ENCODE measurements at regions not wholly inside any gene's neighbourhood (a gene's known extent, or its start where the extent isn't known, plus 50 kb on each side); places are given as distances from the start of the nearest gene placed in this dataset.

DNA sequence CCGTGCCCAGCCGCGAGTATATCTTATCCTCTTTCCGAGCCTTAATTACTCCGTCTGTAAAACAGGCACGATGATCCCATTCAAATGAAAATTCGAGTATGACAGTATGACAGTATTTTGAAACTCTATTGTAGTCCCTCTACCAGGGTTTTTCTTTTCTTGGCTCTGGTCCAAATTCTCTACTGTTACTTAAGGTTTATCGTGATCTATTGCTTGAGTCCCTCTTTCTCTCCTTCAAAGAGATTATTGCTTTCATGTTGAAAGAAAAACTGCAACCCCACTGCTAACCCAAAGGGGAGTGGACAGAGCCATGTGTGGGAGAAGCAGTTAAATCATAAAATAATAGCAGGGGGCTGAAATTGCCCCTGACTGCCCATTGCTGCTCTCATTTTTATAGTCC, 1156.6 kb upstream of the AUTS2 start:
- no peak for TF ChIP-seq EZH2phosphoT487 (IDR thresholded peaks at IDR 0.05; ENCODE audit: low read depth)
- TF ChIP-seq, protein P1, sequence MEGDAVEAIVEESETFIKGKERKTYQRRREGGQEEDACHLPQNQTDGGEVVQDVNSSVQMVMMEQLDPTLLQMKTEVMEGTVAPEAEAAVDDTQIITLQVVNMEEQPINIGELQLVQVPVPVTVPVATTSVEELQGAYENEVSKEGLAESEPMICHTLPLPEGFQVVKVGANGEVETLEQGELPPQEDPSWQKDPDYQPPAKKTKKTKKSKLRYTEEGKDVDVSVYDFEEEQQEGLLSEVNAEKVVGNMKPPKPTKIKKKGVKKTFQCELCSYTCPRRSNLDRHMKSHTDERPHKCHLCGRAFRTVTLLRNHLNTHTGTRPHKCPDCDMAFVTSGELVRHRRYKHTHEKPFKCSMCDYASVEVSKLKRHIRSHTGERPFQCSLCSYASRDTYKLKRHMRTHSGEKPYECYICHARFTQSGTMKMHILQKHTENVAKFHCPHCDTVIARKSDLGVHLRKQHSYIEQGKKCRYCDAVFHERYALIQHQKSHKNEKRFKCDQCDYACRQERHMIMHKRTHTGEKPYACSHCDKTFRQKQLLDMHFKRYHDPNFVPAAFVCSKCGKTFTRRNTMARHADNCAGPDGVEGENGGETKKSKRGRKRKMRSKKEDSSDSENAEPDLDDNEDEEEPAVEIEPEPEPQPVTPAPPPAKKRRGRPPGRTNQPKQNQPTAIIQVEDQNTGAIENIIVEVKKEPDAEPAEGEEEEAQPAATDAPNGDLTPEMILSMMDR (IDR thresholded peaks at IDR 0.05; ENCODE audit: low read depth, low read length): no peak

Data from OCI-LY3 (cell line).